GM21723 (cell line): ENCODE measurements at regions not wholly inside any gene's neighbourhood (a gene's known extent, or its start where the extent isn't known, plus 50 kb on each side); places are given as distances from the start of the nearest gene placed in this dataset.
"Not testable (repeated sequence)": the region's sequence is repeated elsewhere in the genome, so short reads cannot be mapped to it uniquely, and the experiment has no call there.

Experiments
- ATAC-seq: cut with Tn5 transposase; IDR thresholded peaks from one replicate; pipeline ENCODE4 v1.9.1; 2021; ENCODE audit warnings: mild to moderate bottlenecking, moderate library complexity; ENCODE audit not compliant: unreplicated experiment

GRCh38 chr2:66243809-66244208 lies 191.1 kb upstream of the MEIS1 start:
- not testable (repeated sequence) for ATAC-seq

- not testable (repeated sequence) for ATAC-seq
Observed at GRCh38 chr2:66242888-66243287, 192.0 kb upstream of the MEIS1 start.

- ATAC-seq = no peak
Observed at GRCh38 chr2:66242099-66242789, 192.7 kb upstream of the MEIS1 start.

GRCh38 chr2:66240286-66240685 lies 194.6 kb upstream of the MEIS1 start:
- ATAC-seq = no peak

- no peak for ATAC-seq
Observed at GRCh38 chr2:66239655-66240054, 195.3 kb upstream of the MEIS1 start.

- no peak for ATAC-seq
Observed at GRCh38 chr2:66237803-66238379, 197.0 kb upstream of the MEIS1 start.

GRCh38 chr2:66236816-66237802 lies 197.8 kb upstream of the MEIS1 start:
- no peak for ATAC-seq

- no peak for ATAC-seq
Observed at GRCh38 chr2:66236067-66236685, 198.7 kb upstream of the MEIS1 start.

- no peak for ATAC-seq
Observed at GRCh38 chr2:66235428-66235827, 199.5 kb upstream of the MEIS1 start.

- no peak for ATAC-seq
Observed at GRCh38 chr2:66233981-66234380, 200.9 kb upstream of the MEIS1 start.

- ATAC-seq = no peak
Observed at GRCh38 chr2:66228128-66228547, 206.8 kb upstream of the MEIS1 start.

- ATAC-seq = no peak
Observed at GRCh38 chr2:66217039-66217585, 217.8 kb upstream of the MEIS1 start.

- no peak for ATAC-seq
Observed at GRCh38 chr2:66212749-66213148, 222.2 kb upstream of the MEIS1 start.

- ATAC-seq = no peak
Observed at GRCh38 chr2:66202586-66202985, 232.3 kb upstream of the MEIS1 start.

- ATAC-seq = no peak
Observed at GRCh38 chr2:66201242-66201641, 233.7 kb upstream of the MEIS1 start.

GRCh38 chr2:66198873-66199272 lies 236.1 kb upstream of the MEIS1 start:
- ATAC-seq = no peak

- ATAC-seq = no peak
Observed at GRCh38 chr2:66192888-66193287, 242.0 kb upstream of the MEIS1 start.

GRCh38 chr2:66191311-66191710 lies 243.6 kb upstream of the MEIS1 start:
- no peak for ATAC-seq

- no peak for ATAC-seq
Observed at GRCh38 chr2:66189553-66189952, 245.4 kb upstream of the MEIS1 start.

GRCh38 chr2:66186537-66186936 lies 248.4 kb upstream of the MEIS1 start:
- ATAC-seq = no peak

GRCh38 chr2:66185497-66186054 lies 249.3 kb upstream of the MEIS1 start:
- no peak for ATAC-seq
